ENCODE measurements at regions not wholly inside any gene's neighbourhood (a gene's known extent, or its start where the extent isn't known, plus 50 kb on each side); places are given as distances from the start of the nearest gene placed in this dataset.

- TF ChIP-seq RELA (IDR thresholded peaks at IDR 0.05; ENCODE audit: borderline replicate concordance, partially characterized antibody) (no peak), SP1 (IDR thresholded peaks at IDR 0.05; ENCODE audit: low read depth, low read length) (no peak), GABPA (IDR thresholded peaks at IDR 0.05; ENCODE audit: low read depth) (no peak), SRF (IDR thresholded peaks at IDR 0.05; ENCODE audit: low read depth in 2 of 2, low read length in 2 of 2) (no peak), BMI1 (IDR thresholded peaks at IDR 0.05; ENCODE audit: borderline replicate concordance) (no peak), MEF2B (IDR thresholded peaks at IDR 0.05; ENCODE audit: partially characterized antibody, poor library complexity, severe bottlenecking) (no peak), NKRF (conservative IDR thresholded peaks at IDR 0.05) (no peak), NRF1 (conservative IDR thresholded peaks at IDR 0.05; ENCODE audit: low read depth, low read length) (no peak)
Measured at GRCh38 chr10:57788117-57788516, 479.6 kb downstream of the IPMK start (continued).

GRCh38 chr10:57786850-57787750, 480.6 kb downstream of the IPMK start:
- no peaks in the 10 kb centered on the region for H3K9me3 ChIP-seq (replicated peaks; ENCODE audit: control insufficient read depth, insufficient read depth, low read length)
- no peak overlapping the region for H3K27ac ChIP-seq (ENCODE audit: control insufficient read depth, insufficient read depth)
- no peak overlapping the region for H3K4me2 ChIP-seq (ENCODE audit: control insufficient read depth, insufficient read depth)
- in situ Hi-C loops (cut with MboI) (no loop called here), intact Hi-C loops (cut with micrococcal nuclease; ENCODE audit: unreplicated experiment) (no loop called here)
- POLR2A ChIA-PET: no interaction called here
- H3K36me3 ChIP-seq (ENCODE audit: control insufficient read depth in 2 of 2, insufficient read depth in 2 of 2, low read length in 1 of 2): no peaks in the 10 kb centered on the region
- no peak overlapping the region for H3K9ac ChIP-seq (ENCODE audit: control insufficient read depth, insufficient read depth, low read length)
- H4K20me1 ChIP-seq (ENCODE audit: control insufficient read depth, insufficient read depth): no peaks in the 10 kb centered on the region
- ATAC-seq (no peak), FAIRE-seq (no peak), DNase-seq (ENCODE audit: low read depth, low spot score) (no peak)
- BruUV-seq (replicated peaks): no TSS peak
- WGBS (ENCODE audit: insufficient coverage, insufficient replicate concordance, low lambda C conversion rate, missing lambda C conversion rate): 0% methylated on average over 6 of the region's 6 CpGs
- TF ChIP-seq MTA2 (IDR thresholded peaks at IDR 0.05; ENCODE audit: low read depth): no peak
- TF ChIP-seq LARP7 (IDR thresholded peaks at IDR 0.05): no peak
- H3K27me3 ChIP-seq (replicated peaks in 1 of 2; ENCODE audit: control insufficient read depth in 2 of 2, insufficient read depth in 2 of 2, low read length in 1 of 2): no peaks in the 10 kb centered on the region
- no peaks in the 10 kb centered on the region for H3K79me2 ChIP-seq (ENCODE audit: control insufficient read depth, insufficient read depth, low read length)
- H3K4me3 ChIP-seq: no peak overlapping the region
- H2AFZ ChIP-seq (ENCODE audit: control insufficient read depth, low read depth, low read length): no peak overlapping the region
- CTCF ChIA-PET: no interaction called here
- H3K4me1 ChIP-seq (ENCODE audit: control insufficient read depth, insufficient read depth, low read length): no peaks in the 10 kb centered on the region
- RAD21 ChIA-PET (ENCODE audit: unreplicated experiment): no interaction called here
- SMC1A ChIA-PET (ENCODE audit: uncharacterized antibody, unreplicated experiment): no interaction called here

Measured in GM12878 (cell line).